T-helper 17 cell (primary cell): ENCODE measurements at regions not wholly inside any gene's neighbourhood (a gene's known extent, or its start where the extent isn't known, plus 50 kb on each side); places are given as distances from the start of the nearest gene placed in this dataset.
"Not testable (repeated sequence)": the region's sequence is repeated elsewhere in the genome, so short reads cannot be mapped to it uniquely, and the experiment has no call there.

Source experiments
- ATAC-seq: fragments of 150-1000 bp; cut with Tn5 transposase; 2 replicates; pipeline ENCODE4 v1.10.0; 2021; ENCODE audit warnings: mild to moderate bottlenecking, moderate library complexity
- DNase-seq, 3 donors: peaks; one replicate each; pipeline versions ENCODE4 v3.0.0 to v3.0.0-alpha.2; 2020 to 2021
- H3K9me3 ChIP-seq: one replicate; pipeline ENCODE4 v1.7.0; 2013; ENCODE audit warnings: low read length, mild to moderate bottlenecking; ENCODE audit not compliant: control insufficient read depth, poor library complexity, severe bottlenecking
- H3K27ac Mint-ChIP-seq: one replicate; pipeline ENCODE4 v1.8.0; 2022; ENCODE audit warnings: mild to moderate bottlenecking, moderate library complexity, mixed read lengths
- H3K27me3 Mint-ChIP-seq: one replicate; pipeline ENCODE4 v1.8.0; 2022; ENCODE audit warnings: mixed read lengths
- H3K36me3 Mint-ChIP-seq: one replicate; pipeline ENCODE4 v1.8.0; 2022; ENCODE audit warnings: low read depth, mixed read lengths
- H3K4me1 Mint-ChIP-seq: one replicate; pipeline ENCODE4 v1.8.0; 2022; ENCODE audit warnings: mild to moderate bottlenecking, mixed read lengths
- H3K4me3 Mint-ChIP-seq: one replicate; pipeline ENCODE4 v1.8.0; 2022; ENCODE audit warnings: mild to moderate bottlenecking, moderate library complexity, mixed read lengths

DNA sequence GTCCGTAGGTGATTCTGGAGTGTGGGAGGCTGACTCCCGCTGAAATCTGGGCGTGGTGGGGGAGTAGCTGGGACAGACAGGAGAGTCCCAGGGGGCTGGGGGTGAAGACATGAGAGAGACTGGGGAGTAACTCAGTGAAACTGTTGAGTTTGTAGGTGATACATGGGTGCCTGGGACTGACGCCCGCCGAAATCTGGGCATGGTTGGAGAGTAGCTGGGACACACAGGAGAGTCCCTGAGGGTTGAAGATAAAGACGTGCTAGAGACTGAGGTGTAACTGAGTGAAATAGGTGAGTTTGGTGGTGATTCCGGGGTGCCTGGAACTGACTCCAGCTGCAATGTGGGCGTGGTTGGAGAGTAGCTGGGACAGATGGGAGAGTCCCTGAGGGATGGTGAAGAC, 299.8 kb downstream of the CWH43 start:
- H3K4me3 Mint-ChIP-seq, H3K36me3 Mint-ChIP-seq, H3K9me3 ChIP-seq, ATAC-seq, H3K27ac Mint-ChIP-seq, H3K27me3 Mint-ChIP-seq, H3K4me1 Mint-ChIP-seq, DNase-seq: not testable (repeated sequence)

DNA sequence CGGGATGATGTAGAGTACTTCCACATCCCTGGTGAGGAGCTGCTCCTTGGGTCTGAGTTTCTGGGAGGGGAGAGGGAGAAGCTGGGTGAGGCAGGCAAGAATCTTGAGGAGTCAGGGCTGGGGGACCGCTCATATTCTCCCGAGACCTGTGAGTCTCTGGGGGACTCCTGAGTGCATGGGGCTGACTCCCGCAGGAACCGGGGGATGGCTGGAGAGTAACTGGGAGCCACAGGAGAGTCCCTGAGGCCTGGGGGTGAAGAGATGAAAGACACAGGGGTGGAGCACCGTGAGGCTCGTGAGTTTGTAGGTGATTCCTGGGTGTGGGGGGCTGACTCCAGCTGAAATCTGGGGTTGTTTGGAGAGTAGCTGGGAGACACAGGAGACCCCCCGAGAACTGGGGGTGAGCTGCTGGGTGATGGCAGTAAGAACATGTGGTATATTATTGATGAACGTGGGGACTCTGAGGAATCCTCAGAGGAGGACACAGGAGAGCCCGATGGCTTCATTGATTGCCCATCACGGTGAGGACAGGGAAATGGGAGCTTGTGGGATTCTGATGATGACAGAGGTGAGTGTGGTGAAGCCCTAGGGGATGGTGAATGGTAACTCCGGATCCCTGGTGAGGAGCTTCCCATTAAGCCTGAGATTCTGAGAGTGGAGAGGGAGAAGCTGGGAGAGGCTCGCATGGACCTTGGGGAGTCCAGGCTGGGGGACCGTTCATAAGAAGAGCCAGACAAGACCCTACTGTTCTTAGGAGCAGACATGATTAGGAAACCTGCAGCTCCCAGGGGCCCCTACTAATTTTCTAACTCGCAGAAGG, 301.1 kb downstream of the CWH43 start:
- ATAC-seq, result not testable (repeated sequence)

DNA sequence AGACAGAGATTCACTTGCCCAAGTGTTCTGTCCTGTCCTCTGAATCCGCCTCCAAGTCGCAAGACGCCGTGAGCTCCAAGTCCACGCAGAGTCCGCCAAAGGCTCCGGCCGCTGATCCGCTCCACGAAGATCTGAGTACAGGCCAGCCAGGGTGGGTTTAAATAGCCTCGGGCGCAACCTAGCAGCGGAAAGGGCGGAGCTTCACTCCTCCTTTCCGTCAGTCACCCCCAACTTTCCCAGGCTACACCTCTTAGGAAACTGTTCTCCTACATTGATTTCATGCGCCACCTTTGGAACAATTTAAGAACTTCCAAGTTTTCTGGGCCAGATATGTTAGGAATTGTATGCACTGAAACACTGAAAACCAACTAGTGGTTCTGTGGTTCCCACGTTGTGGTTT, 301.8 kb downstream of the CWH43 start:
- not testable (repeated sequence) for H3K36me3 Mint-ChIP-seq, ATAC-seq, H3K4me1 Mint-ChIP-seq, H3K27me3 Mint-ChIP-seq, H3K9me3 ChIP-seq, H3K27ac Mint-ChIP-seq, H3K4me3 Mint-ChIP-seq
- peak in 1 of 3 donors; percentile 6 for DNase-seq

More for the DNA sequence above, 301.1 kb downstream of the CWH43 start:
- H3K27me3 Mint-ChIP-seq, H3K4me1 Mint-ChIP-seq, H3K36me3 Mint-ChIP-seq, H3K4me3 Mint-ChIP-seq, H3K9me3 ChIP-seq, H3K27ac Mint-ChIP-seq: not testable (repeated sequence)
- DNase-seq, result peak in 1 of 3 donors; percentile 4

DNA sequence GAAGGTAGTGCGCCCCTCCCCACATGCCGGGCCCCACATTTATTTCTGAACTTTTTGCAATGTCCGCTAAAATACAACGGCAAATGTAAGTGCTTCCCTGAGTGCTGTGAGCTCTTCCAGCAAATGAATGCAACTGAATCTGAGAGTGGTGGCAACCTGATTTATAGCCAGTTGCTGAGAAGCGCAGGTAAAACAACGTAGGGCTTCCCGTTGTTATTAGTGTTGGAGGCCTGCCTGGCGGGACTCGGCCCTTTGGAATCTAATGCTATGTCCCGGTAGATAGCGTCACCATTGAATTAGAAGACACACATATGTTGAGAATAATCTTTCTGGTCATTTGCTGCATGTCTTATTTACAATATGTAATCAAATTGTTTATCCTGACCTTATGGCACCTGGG, 302.7 kb downstream of the CWH43 start:
- H3K9me3 ChIP-seq, H3K36me3 Mint-ChIP-seq, H3K27ac Mint-ChIP-seq, DNase-seq, H3K4me3 Mint-ChIP-seq, H3K27me3 Mint-ChIP-seq, H3K4me1 Mint-ChIP-seq, ATAC-seq: not testable (repeated sequence)

DNA sequence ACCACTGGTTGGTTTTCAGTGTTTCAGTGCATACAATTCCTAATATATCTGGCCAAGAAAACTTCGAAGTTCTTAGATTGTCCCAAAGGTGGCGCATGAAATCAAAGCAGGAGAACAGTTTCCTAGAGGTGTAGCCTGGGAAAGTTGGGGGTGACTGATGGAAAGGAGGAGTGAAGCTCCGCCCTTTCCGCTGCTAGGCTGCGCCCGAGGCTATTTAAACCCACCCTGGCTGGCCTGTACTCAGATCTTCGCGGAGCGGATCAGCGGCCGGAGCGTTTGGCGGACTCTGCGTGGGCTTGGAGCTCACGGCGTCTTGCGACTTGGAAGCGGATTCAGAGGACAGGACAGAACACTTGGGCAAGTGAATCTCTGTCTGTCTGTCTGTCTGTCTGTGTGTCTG, 328.7 kb downstream of the CWH43 start:
- not testable (repeated sequence) for DNase-seq, ATAC-seq, H3K4me3 Mint-ChIP-seq, H3K4me1 Mint-ChIP-seq, H3K9me3 ChIP-seq, H3K36me3 Mint-ChIP-seq, H3K27me3 Mint-ChIP-seq, H3K27ac Mint-ChIP-seq

DNA sequence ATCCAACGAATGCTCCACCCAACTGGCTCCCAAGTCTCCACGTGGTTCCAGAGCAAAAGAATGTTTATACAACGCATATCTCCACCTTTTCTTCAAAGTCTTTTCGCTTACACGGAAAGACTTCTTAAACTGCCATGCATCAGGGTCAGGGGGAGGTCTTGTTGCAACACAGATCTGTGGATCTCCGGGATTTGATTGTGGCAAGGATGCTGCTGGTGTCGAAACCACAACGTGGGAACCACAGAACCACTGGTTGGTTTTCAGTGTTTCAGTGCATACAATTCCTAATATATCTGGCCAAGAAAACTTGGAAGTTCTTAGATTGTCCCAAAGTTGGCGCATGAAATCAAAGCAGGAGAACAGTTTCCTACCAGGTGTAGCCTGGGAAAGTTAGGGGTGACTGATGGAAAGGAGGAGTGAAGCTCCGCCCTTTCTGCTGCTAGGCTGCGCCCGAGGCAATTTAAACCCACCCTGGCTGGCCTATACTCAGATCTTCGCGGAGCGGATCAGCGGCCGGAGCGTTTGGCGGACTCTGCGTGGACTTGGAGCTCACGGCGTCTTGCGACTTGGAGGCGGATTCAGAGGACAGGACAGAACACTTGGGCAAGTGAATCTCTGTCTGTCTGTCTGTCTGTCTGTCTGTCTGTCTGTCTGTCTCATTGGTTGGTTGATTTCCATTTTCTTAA, 334.8 kb downstream of the CWH43 start:
- DNase-seq, H3K27ac Mint-ChIP-seq, H3K4me1 Mint-ChIP-seq, H3K36me3 Mint-ChIP-seq, H3K4me3 Mint-ChIP-seq, H3K9me3 ChIP-seq, H3K27me3 Mint-ChIP-seq, ATAC-seq: not testable (repeated sequence)

DNA sequence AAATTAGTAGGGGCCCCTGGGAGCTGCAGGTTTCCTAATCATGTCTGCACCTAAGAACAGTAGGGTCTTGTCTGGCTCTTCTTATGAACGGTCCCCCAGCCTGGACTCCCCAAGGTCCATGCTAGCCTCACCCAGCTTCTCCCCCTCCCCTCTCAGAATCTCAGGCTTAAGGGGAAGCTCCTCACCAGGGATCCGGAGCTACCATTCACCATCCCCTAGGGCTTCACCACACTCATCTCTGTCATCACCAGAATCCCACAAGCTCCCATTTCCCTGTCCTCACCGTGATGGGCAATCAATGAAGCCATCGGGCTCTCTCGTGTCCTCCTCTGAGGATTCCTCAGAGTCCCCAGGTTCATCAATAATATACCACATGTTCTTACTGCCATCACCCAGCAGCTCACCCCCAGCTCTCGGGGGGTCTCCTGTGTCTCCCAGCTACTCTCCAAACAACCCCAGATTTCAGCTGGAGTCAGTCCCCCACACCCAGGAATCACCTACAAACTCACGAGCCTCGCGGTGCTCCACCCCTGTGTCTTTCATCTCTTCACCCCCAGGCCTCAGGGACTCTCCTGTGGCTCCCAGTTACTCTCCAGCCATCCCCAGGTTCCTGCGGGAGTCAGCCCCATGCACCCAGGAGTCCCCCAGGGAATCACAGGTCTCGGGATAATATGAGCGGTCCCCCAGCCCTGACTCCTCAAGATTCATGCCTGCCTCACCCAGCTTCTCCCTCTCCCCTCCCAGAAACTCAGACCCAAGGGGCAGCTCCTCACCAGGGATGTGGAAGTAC, 335.6 kb downstream of the CWH43 start:
- not testable (repeated sequence) for H3K36me3 Mint-ChIP-seq, H3K27ac Mint-ChIP-seq, H3K9me3 ChIP-seq, H3K4me1 Mint-ChIP-seq, ATAC-seq, H3K27me3 Mint-ChIP-seq, H3K4me3 Mint-ChIP-seq, DNase-seq

DNA sequence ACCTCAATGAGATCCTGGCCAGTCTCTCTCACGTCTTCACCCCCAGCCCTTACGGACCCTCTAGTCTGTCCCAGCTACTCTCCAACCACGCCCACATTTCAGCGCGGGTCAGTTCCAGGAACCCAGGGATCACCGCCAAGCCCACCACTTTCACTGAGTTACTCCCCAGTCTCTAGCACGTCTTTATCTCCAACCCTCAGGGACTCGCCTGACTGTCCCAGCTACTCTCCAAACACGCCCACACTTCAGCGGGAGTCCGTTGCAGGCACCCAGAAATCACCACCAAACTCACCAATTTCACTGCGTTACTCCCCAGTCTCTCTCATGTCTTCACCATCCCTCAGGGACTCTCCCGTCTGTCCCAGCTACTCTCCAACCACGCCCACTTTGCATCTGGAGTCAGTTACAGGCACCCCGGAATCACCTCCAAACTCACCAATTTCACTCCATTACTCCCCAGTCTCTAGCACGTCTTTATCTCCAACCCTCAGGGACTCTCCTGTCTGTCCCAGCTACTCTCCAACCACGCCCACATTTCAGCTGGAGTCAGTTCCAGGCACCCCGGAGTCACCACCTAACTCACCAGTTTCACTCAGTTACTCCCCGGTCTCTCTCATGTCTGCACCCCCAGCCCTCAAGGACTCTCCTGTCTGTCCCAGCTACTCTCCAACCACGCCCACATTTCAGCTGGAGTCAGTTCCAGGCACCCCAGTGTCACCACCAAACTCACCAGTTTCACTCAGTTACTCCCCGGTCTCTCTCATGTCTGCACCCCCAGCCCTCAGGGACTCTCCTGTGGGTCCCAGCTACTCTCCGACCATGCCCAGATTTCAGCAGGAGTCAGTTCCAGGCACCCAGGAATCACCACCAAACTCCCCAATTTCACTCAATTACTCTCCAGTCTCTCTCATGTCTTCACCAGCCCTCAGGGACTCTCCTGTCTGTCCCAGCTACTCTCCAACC, 336.8 kb downstream of the CWH43 start:
- H3K4me1 Mint-ChIP-seq, H3K4me3 Mint-ChIP-seq, H3K9me3 ChIP-seq, ATAC-seq, H3K27ac Mint-ChIP-seq, H3K36me3 Mint-ChIP-seq, H3K27me3 Mint-ChIP-seq, DNase-seq: not testable (repeated sequence)

DNA sequence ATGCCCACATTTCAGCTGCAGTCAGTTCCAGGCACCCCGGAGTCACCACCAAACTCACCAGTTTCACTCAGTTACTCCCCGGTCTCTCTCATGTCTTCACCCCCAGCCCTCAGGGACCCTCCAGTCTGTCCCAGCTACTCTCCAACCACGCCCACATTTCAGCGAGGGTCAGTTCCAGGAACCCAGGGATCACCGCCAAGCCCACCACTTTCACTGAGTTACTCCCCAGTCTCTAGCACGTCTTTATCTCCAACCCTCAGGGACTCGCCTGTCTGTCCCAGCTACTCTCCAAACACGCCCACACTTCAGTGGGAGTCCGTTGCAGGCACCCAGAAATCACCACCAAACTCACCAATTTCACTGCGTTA, 337.5 kb downstream of the CWH43 start:
- H3K27ac Mint-ChIP-seq, ATAC-seq, H3K36me3 Mint-ChIP-seq, DNase-seq, H3K27me3 Mint-ChIP-seq, H3K9me3 ChIP-seq, H3K4me3 Mint-ChIP-seq, H3K4me1 Mint-ChIP-seq: not testable (repeated sequence)
